Gastroesophageal sphincter (tissue), 4 donors: ENCODE measurements at regions not wholly inside any gene's neighbourhood (a gene's known extent, or its start where the extent isn't known, plus 50 kb on each side); places are given as distances from the start of the nearest gene placed in this dataset.

Source experiments
- ATAC-seq: fragments of 150-250 bp; one replicate; pipeline ENCODE4 v1.9.1; 2016; ENCODE audit warnings: mild to moderate bottlenecking, moderate library complexity
- H3K27ac ChIP-seq, 4 donors: fragments of 200-600 bp; sonication (generic) in 3 of 4; 1 replicate in 3 of 4; 2 replicates in 1 of 4; pipeline ENCODE4 v1.5.1; 2016 to 2019
- H3K27me3 ChIP-seq: fragments of 200-600 bp; sonication (generic); one replicate; pipeline ENCODE4 v1.5.1; 2019
- H3K36me3 ChIP-seq, 2 donors: fragments of 200-600 bp; sonication (generic); one replicate each; pipeline ENCODE4 v1.5.1; 2019; ENCODE audit warnings: control low read depth in 1 of 2
- H3K4me1 ChIP-seq, 3 donors: fragments of 200-600 bp; sonication (generic); 1 replicate in 2 of 3; 2 replicates in 1 of 3; pipeline ENCODE4 v1.5.1; 2016 to 2019; ENCODE audit warnings: control low read depth in 2 of 3
- H3K4me3 ChIP-seq, 2 donors: fragments of 200-600 bp; sonication (generic); one replicate each; pipeline ENCODE4 v1.5.1; 2019; ENCODE audit warnings: mild to moderate bottlenecking in 1 of 2, moderate library complexity in 1 of 2
- H3K9me3 ChIP-seq, 3 donors: fragments of 200-600 bp; sonication (generic); one replicate each; pipeline ENCODE4 v1.5.1; 2017 to 2019; ENCODE audit warnings: control low read depth in 2 of 3
- CTCF ChIP-seq, 4 experiments: fragments of 200-600 bp in 2 of 4; fragments of 450-650 bp in 2 of 4; sonication (generic) in 1 of 4; IDR thresholded peaks; one replicate each; pipeline ENCODE4 v1.5.1; 2017 to 2019; ENCODE audit warnings: antibody characterized with exemption in 4 of 4, mild to moderate bottlenecking in 2 of 4, moderate library complexity in 2 of 4
- EP300 ChIP-seq: sonication (generic); formaldehyde crosslinking; IDR thresholded peaks from one replicate; pipeline ENCODE4 v1.6.1; 2017; ENCODE audit warnings: antibody characterized with exemption, mild to moderate bottlenecking
- POLR2A ChIP-seq, 2 donors: fragments of 450-650 bp; IDR thresholded peaks; one replicate each; pipeline ENCODE4 v1.6.1; 2017; ENCODE audit warnings: antibody characterized with exemption in 2 of 2, mild to moderate bottlenecking in 2 of 2, moderate library complexity in 1 of 2
- POLR2AphosphoS5 ChIP-seq: sonication (generic); formaldehyde crosslinking; IDR thresholded peaks from one replicate; pipeline ENCODE4 v1.6.1; 2017; ENCODE audit warnings: antibody characterized with exemption
- WGBS, 2 donors: methylation state at CpG; one replicate each; pipeline ENCODE4 v1.1.5; 2018; ENCODE audit warnings: low coverage in 1 of 2; 5-methylcytosine and 5-hydroxymethylcytosine counted together

GRCh38 chr14:55749946-55750345 is 169.9 kb downstream of the KTN1 start:
- no peak for ATAC-seq

GRCh38 chr14:55752580-55753390 is 172.8 kb downstream of the KTN1 start:
- WGBS, 2 donors, result 59 to 69% methylated on average over 7 of the region's 7 CpGs
- no peaks in the 10 kb centered on the region for H3K9me3 ChIP-seq
- H3K4me1 ChIP-seq, result peaks cover 0 to 8% (median 0%) of the 10 kb centered on the region in 3 donors
- H3K4me3 ChIP-seq, result no peak overlapping the region
- H3K27ac ChIP-seq, result no peak overlapping the region
- no peaks in the 10 kb centered on the region for H3K27me3 ChIP-seq
- ATAC-seq, result no peak
- TF ChIP-seq CTCF (IDR thresholded peaks at IDR 0.05) (no peak), EP300 (no peak), POLR2A (IDR thresholded peaks at IDR 0.05) (no peak), POLR2AphosphoS5 (no peak)
- no peaks in the 10 kb centered on the region for H3K36me3 ChIP-seq

More at GRCh38 chr14:55749946-55750345, 169.9 kb downstream of the KTN1 start:
- no peak overlapping the region for H3K27ac ChIP-seq
- no peaks in the 10 kb centered on the region for H3K9me3 ChIP-seq
- peaks cover 0 to 8% (median 0%) of the 10 kb centered on the region in 3 donors for H3K4me1 ChIP-seq
- no peaks in the 10 kb centered on the region for H3K36me3 ChIP-seq
- 86 to 100% methylated on average over 5 to 8 of the region's 8 CpGs for WGBS, 2 donors
- no peak for TF ChIP-seq POLR2AphosphoS5
- no peak for TF ChIP-seq CTCF (IDR thresholded peaks at IDR 0.05)
- TF ChIP-seq POLR2A (IDR thresholded peaks at IDR 0.05), result no peak
- TF ChIP-seq EP300, result no peak
- no peaks in the 10 kb centered on the region for H3K27me3 ChIP-seq
- no peak overlapping the region for H3K4me3 ChIP-seq

- TF ChIP-seq EP300, result no peak
- no peak for TF ChIP-seq CTCF (IDR thresholded peaks at IDR 0.05)
- no peak for TF ChIP-seq POLR2A (IDR thresholded peaks at IDR 0.05)
- TF ChIP-seq POLR2AphosphoS5, result no peak
- Histone ChIP-seq H3K27me3 (no peaks in the 10 kb centered on the region), H3K4me1 (peaks cover 0 to 8% (median 0%) of the 10 kb centered on the region in 3 donors), H3K4me3 (no peak overlapping the region), H3K9me3 (no peaks in the 10 kb centered on the region), H3K27ac (no peak overlapping the region), H3K36me3 (no peaks in the 10 kb centered on the region)
- WGBS, 2 donors, result 100% methylated on average over 2 of the region's 2 CpGs
- ATAC-seq, result no peak
Measured at GRCh38 chr14:55754471-55754870, 174.5 kb downstream of the KTN1 start.

GRCh38 chr14:55754871-55755270 is 174.9 kb downstream of the KTN1 start:
- no peak overlapping the region for H3K4me3 ChIP-seq
- H3K27ac ChIP-seq, result no peak overlapping the region
- peaks cover 0 to 8% (median 0%) of the 10 kb centered on the region in 3 donors for H3K4me1 ChIP-seq
- H3K36me3 ChIP-seq, result no peaks in the 10 kb centered on the region
- TF ChIP-seq CTCF (IDR thresholded peaks at IDR 0.05) (no peak), EP300 (no peak), POLR2A (IDR thresholded peaks at IDR 0.05) (no peak), POLR2AphosphoS5 (no peak)
- H3K9me3 ChIP-seq, result no peaks in the 10 kb centered on the region
- no peak for ATAC-seq
- WGBS, 2 donors, result 94 to 100% methylated on average over 5 of the region's 5 CpGs
- H3K27me3 ChIP-seq, result no peaks in the 10 kb centered on the region

DNA sequence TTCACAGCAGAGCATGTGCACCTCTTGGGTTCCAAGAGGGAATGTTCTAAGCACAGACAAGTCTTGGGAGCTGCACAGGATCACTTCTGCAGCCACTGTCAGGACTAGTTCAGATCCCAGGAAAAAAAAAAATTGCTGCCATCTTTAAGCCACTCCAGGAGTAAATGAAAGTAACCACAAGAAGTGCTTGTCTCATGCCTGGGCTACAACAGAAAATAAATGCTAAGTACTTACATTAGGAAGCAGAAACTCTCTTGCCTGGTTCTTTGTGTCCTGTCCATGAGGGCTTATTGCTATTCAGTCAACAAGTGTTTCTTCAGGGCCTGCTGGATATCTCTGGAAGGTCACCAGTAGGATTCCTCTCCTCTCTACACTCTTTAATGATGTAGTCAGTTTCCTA is 176.1 kb downstream of the KTN1 start:
- Histone ChIP-seq H3K4me1 (peaks cover 0 to 8% (median 0%) of the 10 kb centered on the region in 3 donors), H3K36me3 (no peaks in the 10 kb centered on the region), H3K4me3 (no peak overlapping the region), H3K27ac (no peak overlapping the region), H3K9me3 (no peaks in the 10 kb centered on the region), H3K27me3 (no peaks in the 10 kb centered on the region)
- no peak for ATAC-seq
- TF ChIP-seq POLR2A (IDR thresholded peaks at IDR 0.05) (no peak), CTCF (IDR thresholded peaks at IDR 0.05) (no peak), POLR2AphosphoS5 (no peak), EP300 (no peak)
